IPS DF 4.7 (cell line): ENCODE measurements at regions not wholly inside any gene's neighbourhood (a gene's known extent, or its start where the extent isn't known, plus 50 kb on each side); places are given as distances from the start of the nearest gene placed in this dataset.

Experiments used
- DNase-seq: peaks from one replicate; pipeline ENCODE4 v3.0.0-alpha.2; 2013; ENCODE audit warnings: low spot score; ENCODE audit errors: extremely low read depth

DNA sequence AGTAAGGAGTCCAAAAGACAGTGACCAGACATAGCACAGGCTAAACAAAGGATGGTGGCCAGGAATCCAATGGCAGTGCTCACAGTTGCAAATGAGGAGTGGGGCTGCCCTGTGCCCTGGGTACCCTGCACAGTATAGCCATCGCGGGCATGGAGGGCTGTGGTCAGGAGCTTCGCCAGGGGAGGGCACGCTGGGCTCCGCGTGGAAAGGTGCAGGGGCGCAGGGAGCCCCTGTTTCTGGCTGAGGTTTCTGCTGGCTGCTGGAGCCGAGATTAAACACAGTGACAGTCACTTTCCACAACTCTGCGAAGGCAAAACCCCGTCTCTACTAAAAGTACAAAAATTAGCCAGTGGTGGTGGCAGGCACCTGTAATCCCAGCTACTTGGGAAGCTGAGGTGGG, 194.7 kb downstream of the GALR1 start:
- DNase-seq, result no peak

DNA sequence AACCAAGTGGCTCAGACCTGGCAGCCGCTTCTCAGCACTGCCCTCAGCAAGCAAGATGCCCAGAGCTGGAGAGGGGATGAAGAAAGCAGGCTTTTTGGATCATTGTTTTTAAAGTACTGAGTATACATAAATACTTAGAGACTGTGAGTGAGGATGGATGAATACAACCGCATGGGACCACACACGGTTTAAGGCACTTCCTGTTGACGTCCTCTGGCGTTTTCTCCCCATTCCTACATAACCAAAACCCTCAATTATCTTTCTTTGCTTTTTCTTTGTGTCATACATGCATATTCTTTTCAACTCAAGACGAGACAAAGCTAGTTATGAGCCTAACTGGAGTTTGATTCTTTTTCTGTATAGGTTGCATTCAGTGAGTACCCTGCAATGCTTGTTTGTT, 198.4 kb downstream of the GALR1 start:
- DNase-seq, result no peak

DNA sequence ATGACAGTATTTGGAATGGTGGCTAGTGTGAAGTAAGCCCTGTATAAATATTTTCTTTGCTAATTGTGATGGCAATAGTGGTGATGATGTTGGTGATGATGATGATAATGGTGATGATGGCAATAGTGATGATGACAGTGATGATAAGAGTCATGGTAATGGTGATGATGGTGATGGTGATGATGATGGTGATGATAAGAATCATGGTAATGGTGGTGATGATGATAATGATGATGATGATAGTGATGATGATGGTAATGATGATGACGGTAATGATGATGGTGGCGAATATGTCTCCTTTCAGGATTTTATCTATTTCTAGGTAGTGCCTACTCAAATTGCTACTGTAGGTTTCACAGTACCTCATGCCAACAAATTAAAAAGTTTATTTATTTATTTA, 205.4 kb downstream of the GALR1 start:
- DNase-seq, result no peak

DNA sequence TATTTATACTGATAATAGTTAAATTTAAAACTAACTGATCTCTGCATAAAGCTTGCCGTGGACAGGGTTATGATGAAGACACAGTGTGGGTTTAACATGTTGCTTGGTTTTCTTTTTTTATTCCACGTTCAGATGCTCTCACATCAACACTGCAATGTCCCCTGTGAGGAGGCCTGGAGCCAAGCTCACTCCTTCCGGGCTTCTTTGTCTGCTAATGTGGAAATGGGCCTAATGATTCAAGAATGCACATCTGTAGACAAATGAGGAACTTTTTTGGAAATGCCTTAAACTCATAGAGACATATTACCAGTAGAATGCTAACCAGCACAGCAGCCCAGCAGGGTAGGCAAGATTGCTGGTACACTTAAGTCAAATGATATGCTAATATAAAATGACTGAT, 208.0 kb downstream of the GALR1 start:
- no peak for DNase-seq

DNA sequence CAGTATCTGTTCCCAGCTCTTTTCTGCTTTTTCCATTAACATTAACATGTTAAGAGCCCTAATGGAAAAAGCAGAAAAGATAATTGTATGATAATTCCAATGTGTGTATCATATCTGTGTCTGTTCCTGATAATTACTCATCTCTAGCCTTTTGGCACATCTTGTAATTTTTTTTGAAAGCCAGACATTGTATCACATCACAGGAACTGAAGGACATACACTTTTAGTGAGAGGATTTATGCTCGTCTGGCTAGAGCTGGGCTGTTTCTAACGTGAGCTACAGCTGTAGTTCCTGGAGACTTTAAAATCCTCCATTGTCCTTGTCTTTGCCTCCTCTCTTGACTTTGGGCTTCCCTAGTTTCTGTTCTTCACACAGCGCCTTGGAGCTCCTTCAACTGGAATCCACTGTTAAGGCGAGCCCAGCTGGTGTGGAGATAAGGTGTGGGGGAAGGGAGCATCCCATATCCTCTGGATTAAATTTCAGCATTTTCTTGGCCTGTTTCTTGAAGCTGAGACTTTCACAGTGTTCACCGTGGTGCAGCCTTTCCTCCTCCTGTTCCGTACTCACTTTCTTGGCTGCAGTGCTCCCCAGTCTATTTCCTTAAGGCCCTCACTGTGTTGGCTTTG, 211.5 kb downstream of the GALR1 start:
- no peak for DNase-seq

DNA sequence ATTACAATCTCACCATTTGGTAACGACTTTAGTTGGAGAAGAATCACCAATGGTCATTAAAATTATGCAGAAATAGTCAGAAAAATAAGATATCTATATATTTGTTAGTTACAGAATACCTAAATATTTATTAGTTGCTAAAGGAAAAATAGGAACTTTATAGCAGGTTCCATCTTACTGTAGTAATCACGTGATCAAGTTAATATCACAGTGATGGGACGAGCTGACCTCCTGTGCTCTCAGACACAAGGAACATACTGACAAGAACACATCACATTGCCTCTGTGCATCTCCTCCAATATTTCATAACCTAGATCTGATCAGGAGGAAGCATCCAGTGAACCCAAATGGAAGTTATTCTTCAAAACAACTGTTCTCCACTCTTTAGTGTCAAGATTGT, 215.3 kb downstream of the GALR1 start:
- no peak for DNase-seq

DNA sequence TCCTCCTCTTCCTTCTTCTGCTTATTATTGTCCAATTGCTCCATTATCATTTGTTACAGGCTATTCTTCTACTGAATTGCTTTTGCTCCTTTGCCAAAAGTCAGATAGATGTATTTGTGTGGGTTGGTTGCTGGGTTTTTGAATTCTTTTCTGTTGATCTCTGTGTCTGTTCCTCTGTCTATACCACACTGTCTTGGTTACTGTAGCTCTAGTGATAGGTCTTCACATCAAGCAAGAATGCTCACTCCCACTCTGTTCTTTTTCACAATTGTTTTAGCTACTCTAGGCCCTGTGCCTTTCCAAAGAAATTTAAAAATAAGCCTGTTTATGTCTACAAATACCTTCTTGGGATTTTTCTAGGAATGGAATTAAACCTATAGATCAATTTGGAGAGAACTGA, 217.2 kb downstream of the GALR1 start:
- DNase-seq, result no peak

DNA sequence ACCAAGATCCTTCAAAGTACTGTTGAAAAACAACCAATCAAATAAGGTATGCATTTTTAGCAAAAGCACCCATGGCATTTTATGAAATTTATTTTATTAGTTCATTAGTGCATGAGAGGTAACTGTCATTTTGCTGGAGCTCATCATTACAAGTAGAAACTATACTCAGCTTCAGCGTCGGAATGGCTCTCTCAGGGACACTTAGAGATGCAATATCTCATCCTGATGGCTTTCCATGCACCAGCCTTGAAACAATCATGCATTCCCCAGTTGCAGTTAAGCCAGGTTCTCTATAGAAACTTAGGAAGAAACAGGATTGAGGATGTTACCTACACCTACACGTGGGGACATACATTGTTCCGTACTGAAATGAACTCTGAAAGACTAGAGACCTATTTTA, 219.5 kb downstream of the GALR1 start:
- DNase-seq, result no peak

DNA sequence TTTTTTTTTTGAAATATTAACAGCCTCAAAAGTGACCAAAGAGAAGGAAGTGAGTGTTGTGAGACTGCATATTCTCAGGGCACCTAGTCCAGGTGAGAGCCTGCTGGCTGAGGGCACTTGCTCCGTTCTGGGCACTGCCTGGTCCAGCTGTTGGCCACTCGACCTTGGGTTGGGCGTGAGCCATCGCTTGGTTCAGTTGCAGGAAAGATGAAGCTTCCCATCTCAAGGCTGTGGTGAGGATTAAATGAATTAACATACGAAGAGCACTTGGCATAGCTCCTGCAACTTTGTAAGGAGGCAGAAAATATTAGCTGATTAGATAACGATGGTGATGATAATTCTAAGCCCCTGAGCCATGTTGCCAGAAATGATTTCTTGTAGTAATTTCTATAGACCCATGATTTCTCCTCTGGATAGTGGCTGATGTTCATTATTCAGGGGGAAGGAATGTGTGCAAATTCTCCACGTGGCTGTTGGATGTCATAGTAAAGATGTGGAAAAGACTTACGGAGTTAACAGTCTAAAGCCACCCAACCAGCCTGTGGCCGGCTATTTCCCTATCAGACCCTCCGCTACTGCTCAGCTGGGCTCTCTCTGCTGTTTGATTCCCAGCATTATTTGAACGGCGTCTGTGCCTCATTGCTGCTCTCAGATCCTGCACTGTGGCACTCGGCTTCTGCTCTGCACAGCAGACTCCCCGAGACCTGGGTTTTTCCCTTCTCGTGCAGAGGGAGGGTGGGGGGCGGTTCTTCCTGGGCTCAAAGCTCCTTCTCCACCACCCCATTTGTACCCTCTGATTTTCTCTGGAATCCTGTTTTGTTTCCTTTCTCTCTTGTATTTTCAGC, 221.1 kb downstream of the GALR1 start:
- no peak for DNase-seq

DNA sequence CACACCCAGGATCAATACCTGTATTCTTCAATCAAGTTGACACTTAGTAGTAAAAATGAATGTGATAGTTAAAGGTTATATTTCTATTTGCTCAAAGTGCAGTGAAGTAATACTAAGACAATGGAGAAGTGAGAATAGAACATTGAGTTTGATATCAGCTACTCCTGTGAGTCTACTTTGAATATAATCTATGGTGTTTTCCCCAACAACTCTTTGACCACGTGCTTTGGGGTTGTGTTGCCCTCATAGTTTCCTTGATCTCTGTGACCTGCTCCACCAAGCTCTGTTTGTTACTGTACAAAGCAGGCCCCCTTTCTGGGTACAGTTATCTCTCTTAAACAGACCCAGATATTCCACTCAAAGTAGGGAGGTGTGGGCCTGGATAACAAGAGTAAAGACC, 222.9 kb downstream of the GALR1 start:
- no peak for DNase-seq

DNA sequence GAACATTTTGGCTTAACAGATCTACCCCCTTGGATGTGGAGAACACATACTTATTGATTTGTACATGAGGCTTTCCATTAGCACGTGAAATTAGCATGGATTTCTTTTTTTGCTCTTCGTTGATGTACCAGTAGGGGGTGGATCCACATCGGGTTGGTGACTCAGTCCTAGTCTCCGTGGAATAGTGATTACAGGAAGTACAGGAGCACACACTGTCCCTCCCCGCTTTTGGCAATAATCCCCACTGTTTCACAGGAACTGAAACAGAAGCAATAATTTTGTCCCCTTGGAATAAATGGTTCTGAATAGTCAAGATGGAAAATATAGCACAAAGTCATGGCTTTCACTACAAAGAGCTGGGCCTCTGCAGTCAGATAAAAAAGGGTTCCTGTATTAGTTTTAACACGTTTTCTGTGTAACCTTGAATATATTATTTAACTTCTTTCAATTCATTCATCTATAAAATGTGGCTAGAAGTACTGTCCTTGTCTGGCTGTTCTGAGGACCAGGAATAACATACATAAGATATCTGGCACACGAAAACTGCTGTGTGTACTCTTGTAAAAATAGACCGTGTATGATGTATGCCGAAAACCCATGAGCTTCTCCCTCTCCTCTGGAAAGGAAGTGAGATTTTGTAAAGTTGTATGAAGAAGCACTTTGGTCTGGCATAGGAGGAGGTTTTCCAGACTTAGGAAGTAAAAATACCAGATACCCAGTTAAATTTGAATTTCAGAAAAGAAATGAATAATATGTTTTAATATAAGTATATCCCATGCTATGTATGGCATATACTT, 229.2 kb downstream of the GALR1 start:
- no peak for DNase-seq

DNA sequence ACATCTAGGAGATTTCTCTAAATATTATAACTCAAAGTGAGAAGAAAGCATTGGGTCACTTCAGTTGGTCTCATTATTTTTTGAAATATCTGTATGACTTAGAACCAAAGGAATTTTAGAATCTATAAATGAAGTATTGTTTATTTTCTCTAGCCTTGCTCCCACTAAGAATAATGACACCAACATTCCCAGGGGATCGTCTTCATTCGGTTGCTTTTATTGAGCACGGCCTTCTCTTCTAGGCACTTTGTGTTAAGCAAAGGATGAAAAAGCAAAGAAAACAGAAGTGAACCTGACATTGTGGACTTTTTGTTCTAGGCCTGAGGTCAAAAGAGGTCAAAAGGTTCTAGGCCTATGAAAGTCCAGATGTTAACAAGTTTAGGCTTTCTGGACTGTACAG, 231.9 kb downstream of the GALR1 start:
- no peak for DNase-seq

DNA sequence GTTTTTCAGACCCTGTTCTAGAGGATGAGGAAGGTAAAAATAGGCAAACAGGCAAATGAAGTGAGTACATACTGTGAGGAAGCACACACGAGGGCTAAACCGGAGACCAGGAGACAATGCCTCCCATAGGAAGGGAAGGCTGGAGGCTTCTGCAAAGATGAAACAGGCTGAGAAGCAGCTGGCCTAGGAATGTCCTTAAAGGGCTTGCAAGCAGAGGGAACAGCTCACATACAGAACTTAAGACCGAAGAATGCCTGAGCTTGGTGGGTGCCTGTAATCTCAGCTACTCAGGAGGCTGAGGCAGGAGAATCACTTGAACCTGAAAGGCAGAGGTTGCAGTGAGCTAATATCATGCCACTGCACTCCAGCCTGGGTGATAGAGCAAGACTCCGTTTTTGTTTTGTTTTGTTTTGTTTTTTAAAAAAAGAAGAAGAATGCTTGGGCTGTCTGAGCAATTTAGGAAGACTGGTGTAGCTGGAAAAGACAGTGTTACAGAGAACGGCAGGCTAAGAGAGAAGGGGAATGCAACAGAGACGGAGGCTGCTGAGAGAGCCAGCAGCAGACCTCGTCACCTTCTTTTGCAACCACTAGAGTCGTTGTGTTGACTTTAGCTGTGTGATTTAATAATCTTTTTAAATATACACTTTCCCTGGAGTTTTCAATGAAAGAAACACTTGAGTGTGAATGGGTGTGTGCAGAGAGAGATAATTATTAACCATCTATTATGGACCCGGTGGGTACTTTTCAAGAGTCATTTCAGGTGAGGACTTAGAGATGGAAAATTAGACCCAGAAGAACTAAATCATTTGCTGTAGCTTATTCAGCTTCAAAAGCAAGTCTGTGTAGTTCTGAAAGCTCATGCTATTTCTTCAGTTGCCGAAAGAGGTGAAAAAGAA, 232.8 kb downstream of the GALR1 start:
- no peak for DNase-seq

DNA sequence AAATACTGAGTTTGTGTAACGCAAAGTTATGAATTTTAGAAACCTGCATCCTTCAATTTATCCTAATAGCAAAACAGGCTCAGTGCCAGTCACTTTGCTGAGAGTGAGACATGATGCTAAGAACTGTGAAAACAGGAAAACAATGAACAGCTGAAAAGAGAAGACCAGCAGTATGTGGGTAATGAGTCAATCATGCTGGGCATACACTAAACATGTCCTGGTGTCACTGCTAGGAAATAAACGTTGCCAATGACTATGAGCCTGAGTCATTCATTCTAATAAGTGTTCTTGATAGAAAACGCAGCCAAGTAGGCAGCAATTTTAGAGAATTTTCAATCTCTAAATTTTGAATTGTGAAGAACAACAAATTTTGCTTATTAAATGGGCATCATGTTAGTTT, 237.3 kb downstream of the GALR1 start:
- DNase-seq, result no peak

DNA sequence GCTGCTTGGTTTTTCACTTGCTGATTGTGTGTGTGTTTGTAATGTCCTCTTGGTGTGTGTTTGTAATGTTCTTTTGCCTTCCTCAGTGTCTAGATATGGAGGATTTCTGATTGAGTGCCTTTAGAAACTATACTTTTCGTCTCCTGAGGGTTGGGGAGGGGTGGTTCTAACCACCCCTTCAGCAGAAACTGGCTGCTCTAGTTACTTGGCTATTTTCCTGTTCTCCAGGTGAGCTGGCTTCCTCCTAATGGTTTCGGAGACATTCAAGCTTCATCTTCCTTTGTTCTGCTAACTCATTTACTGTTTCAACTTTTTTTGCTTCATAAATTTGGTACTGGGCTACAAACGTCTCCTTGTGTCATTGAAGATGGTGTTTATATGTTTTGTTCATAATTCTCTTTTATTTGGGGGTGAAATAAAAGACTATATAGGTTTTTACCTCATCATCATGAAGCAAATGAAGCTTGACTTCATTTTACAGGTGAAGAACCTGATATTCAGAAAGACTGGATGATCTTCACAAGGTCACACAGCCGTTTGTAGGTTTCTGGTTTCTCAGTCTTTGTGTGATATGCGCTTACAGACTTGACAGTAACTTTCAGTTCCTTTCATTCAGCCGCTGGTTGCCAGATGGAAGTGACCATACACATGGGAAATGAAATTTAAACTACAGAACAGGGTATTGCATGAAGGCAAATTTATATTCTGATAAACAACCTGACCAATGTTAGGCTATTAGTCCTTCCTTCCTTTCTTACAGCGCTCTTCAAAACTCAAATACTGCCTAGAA, 238.5 kb downstream of the GALR1 start:
- no peak for DNase-seq

DNA sequence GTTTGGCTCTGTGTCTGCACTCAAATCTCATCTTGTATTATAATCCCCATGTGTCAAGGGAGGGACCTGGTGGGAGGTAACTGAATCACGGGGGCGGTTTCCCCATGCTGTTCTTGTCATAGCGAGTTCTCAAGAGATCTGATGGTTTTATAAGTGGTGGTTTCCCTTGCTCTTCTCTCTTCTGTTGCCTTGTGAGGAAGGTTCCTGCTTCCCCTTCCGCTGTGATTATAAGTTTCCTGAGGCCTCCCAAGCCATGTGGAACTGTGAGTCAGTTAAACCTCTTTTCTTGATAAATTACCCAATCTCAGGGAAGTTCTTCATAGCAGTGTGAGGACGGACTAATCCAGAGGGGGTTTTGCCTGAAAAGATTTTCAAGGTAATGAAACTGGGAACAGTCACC, 245.4 kb downstream of the GALR1 start:
- no peak for DNase-seq

DNA sequence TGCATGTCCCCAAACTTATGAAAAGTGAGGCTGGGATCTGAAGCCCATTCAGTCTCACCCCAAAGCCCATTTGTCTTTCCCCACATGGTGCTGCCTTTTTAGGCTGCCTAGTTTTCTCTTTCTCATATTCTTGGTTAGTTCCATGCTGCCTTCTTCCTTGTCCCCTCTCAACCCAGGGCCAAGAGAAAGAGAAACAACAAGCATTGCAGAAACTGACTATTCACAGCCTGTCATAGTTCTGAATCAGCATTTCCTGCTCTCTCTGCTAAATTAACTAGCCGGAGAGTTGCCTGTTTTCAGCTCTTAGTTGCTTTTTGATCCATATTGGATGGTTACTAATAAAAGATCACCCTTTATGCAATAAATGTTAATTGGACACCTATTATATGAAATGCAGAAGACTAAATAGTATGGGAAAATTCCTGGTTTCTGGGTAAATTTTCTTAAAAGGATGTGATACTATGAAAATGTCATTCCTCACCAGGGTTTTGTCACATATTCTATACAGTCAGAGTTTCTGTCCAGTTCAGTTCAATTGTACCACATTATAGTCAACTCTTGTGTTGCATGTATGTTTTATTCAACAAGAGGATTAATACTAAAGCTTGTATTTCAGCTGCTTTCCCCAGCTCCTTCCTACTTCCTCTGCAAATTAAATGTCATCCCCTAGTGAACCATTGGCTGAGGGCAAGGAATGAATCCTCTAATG, 246.5 kb downstream of the GALR1 start:
- DNase-seq, result no peak

DNA sequence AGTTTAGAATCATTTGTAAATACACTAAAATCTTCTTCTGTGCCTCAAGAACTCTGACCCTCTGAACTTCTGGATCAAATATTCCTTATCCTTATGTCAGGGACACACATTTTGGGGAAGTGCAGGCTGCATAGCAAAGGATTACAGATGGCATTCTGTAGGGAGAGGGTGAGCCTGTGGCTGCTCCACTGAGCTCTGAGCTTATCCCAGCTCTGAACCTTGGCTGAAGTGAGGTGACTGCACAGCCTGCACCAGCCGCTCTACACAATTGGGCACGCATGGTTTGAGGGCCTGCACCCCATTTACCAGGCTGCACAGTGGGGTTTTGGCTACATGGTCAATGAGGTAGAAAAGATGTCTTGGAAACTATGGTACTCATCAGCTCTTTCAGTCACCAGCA, 251.6 kb downstream of the GALR1 start:
- DNase-seq, result no peak

DNA sequence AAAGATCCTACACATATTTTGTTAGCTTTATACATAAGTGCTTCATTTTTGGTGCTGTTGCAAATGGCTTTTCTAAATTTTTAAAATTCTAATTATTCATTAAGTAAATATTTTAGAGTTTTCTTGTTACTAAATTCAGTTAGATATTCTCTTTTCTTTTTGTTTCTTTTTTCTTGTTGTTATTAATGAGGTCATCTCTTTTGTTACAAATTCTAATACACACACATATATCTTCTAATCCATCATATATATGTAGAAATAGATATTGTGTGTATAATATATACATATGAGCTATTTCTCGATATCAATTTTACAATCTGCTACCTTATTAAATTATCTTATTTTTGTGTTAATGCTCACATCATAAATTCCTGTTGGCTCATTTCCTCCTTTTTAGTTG, 255.9 kb downstream of the GALR1 start:
- DNase-seq, result no peak

DNA sequence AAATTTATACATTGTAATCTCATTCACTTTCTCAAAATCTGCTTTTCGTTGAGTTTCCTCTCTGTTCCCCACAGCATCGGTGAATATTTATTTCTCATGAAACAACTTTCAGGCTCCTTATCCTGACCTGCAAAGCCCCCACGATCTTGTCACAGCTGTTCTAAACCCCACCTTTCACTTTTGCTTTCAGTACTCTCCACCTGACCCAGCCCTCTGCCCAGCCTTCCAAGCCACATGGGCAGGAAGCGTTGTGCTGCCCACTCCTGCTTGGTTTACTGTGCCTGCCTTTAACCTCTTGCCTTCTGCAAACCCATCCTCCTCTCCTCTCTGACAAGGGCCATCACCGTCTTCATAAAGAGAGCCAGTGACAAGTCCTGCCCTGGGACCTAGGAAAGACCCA, 262.5 kb downstream of the GALR1 start:
- DNase-seq, result no peak
